IMR-90 (cell line): ENCODE measurements at regions not wholly inside any gene's neighbourhood (a gene's known extent, or its start where the extent isn't known, plus 50 kb on each side); places are given as distances from the start of the nearest gene placed in this dataset.

Source experiments
- ATAC-seq: fragments of 200-7000 bp; cut with Tn5 transposase; 2 replicates; pipeline ENCODE4 v1.9.1; 2020; ENCODE audit warnings: low read depth, mild to moderate bottlenecking, moderate library complexity
- BruUV-seq: library from RNA; stranded (reverse); fragments of 400-500 nt; replicated peaks from 2 replicates; lab custom pipeline; 2021; lab: Mats Ljungman, UMichigan
- CTCF ChIA-PET: fragments of 300-600 bp; formaldehyde crosslinking; extraction: SDS; loops from one replicate; lab custom pipeline; 2021; ENCODE audit warnings: antibody characterized with exemption; lab: Yijun Ruan, JAX
- POLR2A ChIA-PET: fragments of 300-600 bp; sonication (Branson Sonifier 250); formaldehyde crosslinking; loops from one replicate; lab custom pipeline; 2022; ENCODE audit warnings: antibody characterized with exemption; ENCODE audit not compliant: unreplicated experiment; lab: Charles Lee
- DNase-seq: peaks from one replicate; pipeline ENCODE4 v3.0.0; 2013
- H2AFZ ChIP-seq: replicated peaks from 2 replicates; pipeline ENCODE3; 2013; ENCODE audit warnings: low read length, mild to moderate bottlenecking; ENCODE audit not compliant: poor library complexity
- H2AK5ac ChIP-seq: 2 replicates; pipeline ENCODE4 v1.6.1; 2013; ENCODE audit warnings: low read depth, low read length, inconsistent platforms
- H2AK9ac ChIP-seq: replicated peaks from 2 replicates; pipeline ENCODE3; 2013; ENCODE audit warnings: mild to moderate bottlenecking, low read depth, low read length, moderate library complexity; ENCODE audit not compliant: poor library complexity
- H2BK120ac ChIP-seq: 2 replicates; pipeline ENCODE4 v1.6.1; 2013; ENCODE audit warnings: low read depth, low read length, inconsistent platforms
- H2BK15ac ChIP-seq: 3 replicates; pipeline ENCODE4 v1.6.1; 2013; ENCODE audit warnings: low read depth, low read length, inconsistent platforms
- H2BK20ac ChIP-seq: 2 replicates; pipeline ENCODE4 v1.6.1; 2013; ENCODE audit warnings: low read depth, mild to moderate bottlenecking, inconsistent platforms, low read length, moderate library complexity
- H2BK5ac ChIP-seq: 2 replicates; pipeline ENCODE4 v1.6.1; 2013; ENCODE audit warnings: mild to moderate bottlenecking, low read depth, low read length, inconsistent platforms; ENCODE audit not compliant: poor library complexity, severe bottlenecking
- H3K14ac ChIP-seq: replicated peaks from 2 replicates; pipeline ENCODE4 v1.6.1; 2013; ENCODE audit warnings: low read depth, low read length, inconsistent platforms
- H3K18ac ChIP-seq: 2 replicates; pipeline ENCODE4 v1.6.1; 2013; ENCODE audit warnings: low read depth, low read length, control low read depth
- H3K23ac ChIP-seq: 2 replicates; pipeline ENCODE4 v1.6.1; 2013; ENCODE audit warnings: low read depth, low read length, inconsistent platforms
- H3K27ac ChIP-seq: 2 replicates; pipeline ENCODE4 v1.5.1; 2013; ENCODE audit warnings: mild to moderate bottlenecking, control low read depth, low read length; ENCODE audit not compliant: insufficient read depth
- H3K27me3 ChIP-seq: 2 replicates; pipeline ENCODE4 v1.6.1; 2013; ENCODE audit warnings: low read length; ENCODE audit not compliant: control insufficient read depth, insufficient read depth
- H3K36me3 ChIP-seq: 2 replicates; pipeline ENCODE4 v1.6.1; 2013; ENCODE audit warnings: low read length, mixed read lengths; ENCODE audit not compliant: control insufficient read depth, insufficient read depth
- H3K4ac ChIP-seq: 2 replicates; pipeline ENCODE4 v1.6.1; 2013; ENCODE audit warnings: low read depth, low read length, inconsistent platforms
- H3K4me1 ChIP-seq: 2 replicates; pipeline ENCODE4 v1.6.1; 2013; ENCODE audit warnings: low read length, mixed read lengths; ENCODE audit not compliant: control insufficient read depth, insufficient read depth
- H3K4me2 ChIP-seq: 2 replicates; pipeline ENCODE4 v1.6.1; 2013; ENCODE audit warnings: low read depth, mild to moderate bottlenecking, control low read depth, low read length, moderate library complexity
- H3K4me3 ChIP-seq: 2 replicates; pipeline ENCODE4 v1.5.1; 2013; ENCODE audit warnings: low read depth, mild to moderate bottlenecking, control low read depth, low read length, moderate library complexity; ENCODE audit not compliant: insufficient read depth
- H3K56ac ChIP-seq: 2 replicates; pipeline ENCODE4 v1.6.1; 2013; ENCODE audit warnings: low read length, inconsistent platforms; ENCODE audit not compliant: insufficient read depth; ENCODE audit errors: extremely low read depth
- H3K79me1 ChIP-seq, 2 experiments: 2 replicates each; pipeline ENCODE4 v1.6.1; 2013; ENCODE audit warnings: low read length in 2 of 2, inconsistent platforms in 1 of 2, low read depth in 1 of 2
- H3K9ac ChIP-seq: 2 replicates; pipeline ENCODE4 v1.6.1; 2013; ENCODE audit warnings: low read depth, low read length, control low read depth
- H3K9me1 ChIP-seq: 2 replicates; pipeline ENCODE4 v1.6.1; 2013; ENCODE audit warnings: low read length, inconsistent platforms; ENCODE audit not compliant: insufficient read depth
- H3K9me3 ChIP-seq: 2 replicates; pipeline ENCODE4 v1.6.1; 2013; ENCODE audit warnings: low read length; ENCODE audit not compliant: control insufficient read depth, insufficient read depth
- H4K20me1 ChIP-seq: 2 replicates; pipeline ENCODE4 v1.6.1; 2013; ENCODE audit warnings: low read length, inconsistent platforms; ENCODE audit not compliant: insufficient read depth
- H4K5ac ChIP-seq: 2 replicates; pipeline ENCODE4 v1.6.1; 2013; ENCODE audit warnings: mild to moderate bottlenecking, low read depth, low read length, control low read depth
- H4K8ac ChIP-seq, 2 experiments: 2 replicates each; pipeline ENCODE4 v1.6.1; 2013; ENCODE audit warnings: low read depth in 2 of 2, low read length in 2 of 2, control low read depth in 1 of 2, inconsistent platforms in 1 of 2
- H4K91ac ChIP-seq: 2 replicates; pipeline ENCODE4 v1.6.1; 2013; ENCODE audit warnings: low read depth, low read length, inconsistent platforms; ENCODE audit not compliant: insufficient read depth
- BHLHE40 ChIP-seq: fragments of 150-350 bp; IDR thresholded peaks from 2 replicates; pipeline ENCODE4 v1.6.1; 2016; ENCODE audit warnings: mild to moderate bottlenecking, low read depth, low read length
- CEBPB ChIP-seq: IDR thresholded peaks from 2 replicates; pipeline ENCODE4 v1.6.1; 2012; ENCODE audit warnings: low read depth, low read length, improper control_type of control experiment
- CTCF ChIP-seq: conservative IDR thresholded peaks from 2 replicates; pipeline ENCODE4 v1.5.1; 2012; ENCODE audit warnings: mild to moderate bottlenecking, low read depth, low read length, improper control_type of control experiment
- ELK1 ChIP-seq: fragments of 150-350 bp; IDR thresholded peaks from 2 replicates; pipeline ENCODE4 v1.6.1; 2016; ENCODE audit warnings: low read depth, mild to moderate bottlenecking, low read length, moderate library complexity, borderline replicate concordance
- MAZ ChIP-seq: IDR thresholded peaks from 2 replicates; pipeline ENCODE4 v1.6.1; 2012; ENCODE audit warnings: low read depth, mild to moderate bottlenecking, low read length, improper control_type of control experiment, moderate library complexity, borderline replicate concordance
- MXI1 ChIP-seq: IDR thresholded peaks from 2 replicates; pipeline ENCODE4 v1.6.1; 2012; ENCODE audit warnings: low read depth, mild to moderate bottlenecking, low read length, moderate library complexity, borderline replicate concordance
- NFE2L2 ChIP-seq: fragments of 150-350 bp; IDR thresholded peaks from 2 replicates; pipeline ENCODE4 v1.6.1; 2016; ENCODE audit warnings: low read depth, mild to moderate bottlenecking, low read length
- POLR2A ChIP-seq: IDR thresholded peaks from 2 replicates; pipeline ENCODE4 v1.6.1; 2012; ENCODE audit warnings: mild to moderate bottlenecking, low read depth, low read length
- RAD21 ChIP-seq: IDR thresholded peaks from 2 replicates; pipeline ENCODE4 v1.6.1; 2012; ENCODE audit warnings: low read length, improper control_type of control experiment
- RCOR1 ChIP-seq: IDR thresholded peaks from 2 replicates; pipeline ENCODE4 v1.6.1; 2012; ENCODE audit warnings: mild to moderate bottlenecking, low read length, improper control_type of control experiment; ENCODE audit not compliant: insufficient replicate concordance
- SMC3 ChIP-seq: fragments of 150-350 bp; IDR thresholded peaks from 2 replicates; pipeline ENCODE4 v1.6.1; 2016; ENCODE audit warnings: low read depth, mild to moderate bottlenecking, antibody characterized with exemption, low read length, moderate library complexity
- WGBS, 2 experiments: methylation state at CpG; one replicate each; pipeline versions ENCODE4 v1.1.5 to v1.1.7; 2013; ENCODE audit warnings: missing lambda C conversion rate in 2 of 2; ENCODE audit not compliant: insufficient read length in 1 of 2; ENCODE audit errors: extremely low coverage in 2 of 2; 5-methylcytosine and 5-hydroxymethylcytosine counted together
- dilution Hi-C: fragments of 300-500 bp; cut with HindIII; formaldehyde crosslinking; loops from one replicate; pipeline ENCODE4 v1.14.3; 2018; ENCODE audit warnings: low sequenced_read_pairs; ENCODE audit not compliant: unreplicated experiment
- in situ Hi-C: fragments of 300-500 bp; cut with MboI; formaldehyde crosslinking; loops from 3 replicates; pipeline ENCODE4 v1.14.3; 2019; ENCODE audit warnings: low sequenced_read_pairs, inconsistent platforms, mixed read lengths
- intact Hi-C: fragments of 100-400 bp; cut with micrococcal nuclease; formaldehyde crosslinking; loops from 2 replicates; pipeline ENCODE4 v1.10.0; 2022
- TF ChIP-seq, protein P1 (sequence below): fragments of 150-350 bp; IDR thresholded peaks from 2 replicates; pipeline ENCODE4 v1.6.1; 2017; ENCODE audit warnings: mild to moderate bottlenecking, antibody characterized with exemption, low read length, low read depth

- H3K36me3 ChIP-seq: no peaks in the 10 kb centered on the region
- no peak overlapping the region for H3K9ac ChIP-seq
- no peaks in the 10 kb centered on the region for H4K20me1 ChIP-seq
- no peaks in the 10 kb centered on the region for H3K4me1 ChIP-seq
- H2AFZ ChIP-seq: no peak overlapping the region
- DNase-seq (no peak), ATAC-seq (no peak)
- H2BK15ac ChIP-seq: no peak overlapping the region
- no peak overlapping the region for H3K4me3 ChIP-seq
- intact Hi-C loops (no loop called here), in situ Hi-C loops (no loop called here), dilution Hi-C loops (no loop called here)
- H3K18ac ChIP-seq: no peak overlapping the region
- no peak overlapping the region for H3K4me2 ChIP-seq
- H3K27ac ChIP-seq: no peak overlapping the region
- no peak overlapping the region for H3K4ac ChIP-seq
- no peak overlapping the region for H3K14ac ChIP-seq
- no peak overlapping the region for H2BK5ac ChIP-seq
- WGBS, 2 experiments: 100% methylated on average over 1 of the region's 1 CpG; no CpG with 5 or more reads in 1 of the 2 experiments
- no TSS peak for BruUV-seq
- H4K91ac ChIP-seq: no peak overlapping the region
- H2BK20ac ChIP-seq: no peak overlapping the region
- TF ChIP-seq MAZ (no peak), BHLHE40 (no peak), SMC3 (no peak), CTCF (no peak), ELK1 (no peak), RAD21 (no peak), NFE2L2 (no peak), POLR2A (no peak), RCOR1 (no peak), MXI1 (no peak), CEBPB (no peak)
- TF ChIP-seq, protein P1, sequence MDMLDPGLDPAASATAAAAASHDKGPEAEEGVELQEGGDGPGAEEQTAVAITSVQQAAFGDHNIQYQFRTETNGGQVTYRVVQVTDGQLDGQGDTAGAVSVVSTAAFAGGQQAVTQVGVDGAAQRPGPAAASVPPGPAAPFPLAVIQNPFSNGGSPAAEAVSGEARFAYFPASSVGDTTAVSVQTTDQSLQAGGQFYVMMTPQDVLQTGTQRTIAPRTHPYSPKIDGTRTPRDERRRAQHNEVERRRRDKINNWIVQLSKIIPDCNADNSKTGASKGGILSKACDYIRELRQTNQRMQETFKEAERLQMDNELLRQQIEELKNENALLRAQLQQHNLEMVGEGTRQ: no peak
- no peak overlapping the region for H3K56ac ChIP-seq
- H2AK9ac ChIP-seq: no peak overlapping the region
- no peaks in the 10 kb centered on the region for H3K79me1 ChIP-seq
- POLR2A ChIA-PET: no interaction called here
- no peak overlapping the region for H2AK5ac ChIP-seq
- H4K5ac ChIP-seq: no peak overlapping the region
- H3K27me3 ChIP-seq: no peaks in the 10 kb centered on the region
- no peaks in the 10 kb centered on the region for H3K9me1 ChIP-seq
- H3K9me3 ChIP-seq: no peaks in the 10 kb centered on the region
- H2BK120ac ChIP-seq: no peak overlapping the region
- no peak overlapping the region for H4K8ac ChIP-seq
- H3K23ac ChIP-seq: no peak overlapping the region
- CTCF ChIA-PET: no interaction called here
Observed at GRCh38 chr13:74726206-74726605, 592.0 kb upstream of the KLF12 start.
